ENCODE measurements at regions not wholly inside any gene's neighbourhood (a gene's known extent, or its start where the extent isn't known, plus 50 kb on each side); places are given as distances from the start of the nearest gene placed in this dataset.

GRCh38 chr3:22731901-22732300, 471.2 kb upstream of the UBE2E2 start (continued):
- TF ChIP-seq TAF7 (optimal IDR thresholded peaks at IDR 0.05; ENCODE audit: borderline replicate concordance, low read depth, low read length) (no peak), EZH2 (IDR thresholded peaks at IDR 0.05; ENCODE audit: low read depth, low read length, severe bottlenecking) (no peak), MAX (IDR thresholded peaks at IDR 0.05) (no peak), SIN3A (conservative IDR thresholded peaks at IDR 0.05 in 1 of 2, IDR thresholded peaks at IDR 0.05 in 1 of 2; ENCODE audit: low read depth in 1 of 2, low read length in 2 of 2) (no peak), JUND (IDR thresholded peaks at IDR 0.05; ENCODE audit: low read length) (no peak)

Data from H1 (cell line).